NB4 (cell line): ENCODE measurements at regions not wholly inside any gene's neighbourhood (a gene's known extent, or its start where the extent isn't known, plus 50 kb on each side); places are given as distances from the start of the nearest gene placed in this dataset.

Experiments
- DNase-seq: peaks from one replicate; pipeline ENCODE4 v3.0.0; 2010; ENCODE audit warnings: low read depth
- H3K4me3 ChIP-seq: one replicate; pipeline ENCODE4 v1.5.1; 2011; ENCODE audit warnings: mild to moderate bottlenecking, low read depth, low read length, moderate library complexity
- MYC ChIP-seq: IDR thresholded peaks from 2 replicates; pipeline ENCODE4 v1.6.1; 2011; ENCODE audit warnings: low read depth, low read length
- POLR2A ChIP-seq: IDR thresholded peaks from 2 replicates; pipeline ENCODE4 v1.6.1; 2011; ENCODE audit warnings: mild to moderate bottlenecking; ENCODE audit not compliant: insufficient read length; ENCODE audit errors: extremely low read depth
- TF ChIP-seq, protein P1 (sequence below): IDR thresholded peaks from one replicate; pipeline ENCODE4 v1.5.1; 2012; ENCODE audit warnings: low read depth, low read length
- TF ChIP-seq, protein P2 (sequence below): IDR thresholded peaks from 2 replicates; pipeline ENCODE4 v1.6.1; 2011; ENCODE audit warnings: low read depth, low read length

DNA sequence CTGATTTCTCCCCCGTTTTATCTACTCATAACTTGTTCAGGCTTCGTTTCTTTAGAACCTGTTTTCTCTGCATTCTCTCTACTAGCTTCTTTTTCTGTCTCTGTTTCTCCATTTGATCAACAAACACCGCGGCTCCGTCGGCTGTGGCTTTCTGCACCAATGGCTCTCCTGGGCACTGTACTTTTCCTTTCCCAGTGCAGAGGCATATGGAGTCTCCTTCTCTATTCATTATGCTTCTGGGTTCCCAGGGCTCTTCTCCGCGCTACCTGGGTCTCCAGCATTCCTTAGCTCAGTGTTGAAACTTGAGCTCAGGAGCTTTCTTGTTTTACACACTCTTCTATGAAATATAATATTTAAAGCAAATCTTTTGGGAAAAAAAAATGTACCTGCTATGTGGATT lies 196.6 kb upstream of the SOX11 start:
- DNase-seq: no peak
- TF ChIP-seq MYC: no peak
- TF ChIP-seq, protein P1, sequence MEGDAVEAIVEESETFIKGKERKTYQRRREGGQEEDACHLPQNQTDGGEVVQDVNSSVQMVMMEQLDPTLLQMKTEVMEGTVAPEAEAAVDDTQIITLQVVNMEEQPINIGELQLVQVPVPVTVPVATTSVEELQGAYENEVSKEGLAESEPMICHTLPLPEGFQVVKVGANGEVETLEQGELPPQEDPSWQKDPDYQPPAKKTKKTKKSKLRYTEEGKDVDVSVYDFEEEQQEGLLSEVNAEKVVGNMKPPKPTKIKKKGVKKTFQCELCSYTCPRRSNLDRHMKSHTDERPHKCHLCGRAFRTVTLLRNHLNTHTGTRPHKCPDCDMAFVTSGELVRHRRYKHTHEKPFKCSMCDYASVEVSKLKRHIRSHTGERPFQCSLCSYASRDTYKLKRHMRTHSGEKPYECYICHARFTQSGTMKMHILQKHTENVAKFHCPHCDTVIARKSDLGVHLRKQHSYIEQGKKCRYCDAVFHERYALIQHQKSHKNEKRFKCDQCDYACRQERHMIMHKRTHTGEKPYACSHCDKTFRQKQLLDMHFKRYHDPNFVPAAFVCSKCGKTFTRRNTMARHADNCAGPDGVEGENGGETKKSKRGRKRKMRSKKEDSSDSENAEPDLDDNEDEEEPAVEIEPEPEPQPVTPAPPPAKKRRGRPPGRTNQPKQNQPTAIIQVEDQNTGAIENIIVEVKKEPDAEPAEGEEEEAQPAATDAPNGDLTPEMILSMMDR: no peak
- no peak overlapping the region for H3K4me3 ChIP-seq

DNA sequence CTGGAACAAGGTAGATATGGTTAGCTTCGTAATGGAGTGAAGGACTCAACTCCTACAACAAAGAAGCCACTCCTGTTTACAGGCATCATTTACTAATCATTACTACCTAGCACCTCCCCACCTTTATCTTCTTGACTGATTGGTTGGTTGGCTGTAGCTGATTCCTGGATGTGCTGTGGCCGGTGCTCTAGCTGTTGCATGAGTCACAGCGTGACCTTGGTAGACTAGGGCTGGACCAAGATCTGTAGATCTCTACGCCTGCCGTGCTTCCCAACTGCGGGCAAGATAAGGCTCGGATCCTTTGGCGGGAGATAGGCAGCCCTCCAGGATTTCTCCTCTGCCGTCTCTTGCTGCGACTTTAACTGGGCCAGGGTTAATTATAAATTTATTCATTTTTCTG lies 194.3 kb upstream of the SOX11 start:
- TF ChIP-seq, protein P1: no peak
- TF ChIP-seq, protein P2, sequence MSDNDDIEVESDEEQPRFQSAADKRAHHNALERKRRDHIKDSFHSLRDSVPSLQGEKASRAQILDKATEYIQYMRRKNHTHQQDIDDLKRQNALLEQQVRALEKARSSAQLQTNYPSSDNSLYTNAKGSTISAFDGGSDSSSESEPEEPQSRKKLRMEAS: no peak
- TF ChIP-seq POLR2A: no peak
- no peak for TF ChIP-seq MYC
- DNase-seq: no peak
- H3K4me3 ChIP-seq: no peak overlapping the region

DNA sequence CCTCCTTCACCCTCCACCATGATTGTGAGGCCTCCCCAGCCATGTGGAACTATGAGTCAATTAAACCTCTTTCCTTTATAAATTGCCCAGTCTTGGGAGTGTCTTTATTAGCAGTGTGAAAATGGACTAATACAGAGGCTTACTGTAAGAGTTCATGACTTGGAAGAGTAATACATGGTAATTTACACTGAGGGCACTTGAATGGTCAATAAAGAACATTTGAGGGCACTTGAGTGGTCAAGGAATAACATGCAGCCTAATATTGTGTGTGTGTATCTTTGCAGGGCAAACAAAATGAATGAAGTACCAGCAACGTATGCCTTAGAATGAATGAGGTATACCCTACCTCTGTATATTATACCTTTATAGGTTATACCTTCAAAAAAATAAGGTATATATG lies 190.4 kb upstream of the SOX11 start:
- TF ChIP-seq MYC (no peak), POLR2A (no peak)
- TF ChIP-seq, protein P2: no peak
- TF ChIP-seq, protein P1: no peak
- H3K4me3 ChIP-seq: no peak overlapping the region
- DNase-seq: no peak

DNA sequence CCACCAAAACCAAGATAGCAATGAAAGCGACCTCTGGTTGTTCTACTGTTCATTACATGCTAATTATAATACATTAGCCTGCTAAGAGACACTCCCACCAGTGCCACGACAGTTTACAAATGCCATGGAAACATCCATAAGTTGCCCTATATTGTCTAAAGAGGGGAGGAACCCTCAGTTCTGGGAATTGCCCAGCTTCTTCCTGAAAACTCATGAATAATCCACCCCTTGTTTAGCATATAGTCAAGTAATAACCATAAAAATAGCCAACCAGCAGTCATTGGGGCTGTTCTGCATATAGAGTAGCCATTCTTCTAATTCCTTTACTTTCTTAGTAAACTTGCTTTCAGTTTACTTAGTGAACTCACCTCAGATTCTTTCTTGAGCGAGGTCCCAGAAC lies 189.8 kb upstream of the SOX11 start:
- TF ChIP-seq, protein P1: no peak
- TF ChIP-seq POLR2A (no peak), MYC (no peak)
- TF ChIP-seq, protein P2: no peak
- DNase-seq: no peak
- no peak overlapping the region for H3K4me3 ChIP-seq

DNA sequence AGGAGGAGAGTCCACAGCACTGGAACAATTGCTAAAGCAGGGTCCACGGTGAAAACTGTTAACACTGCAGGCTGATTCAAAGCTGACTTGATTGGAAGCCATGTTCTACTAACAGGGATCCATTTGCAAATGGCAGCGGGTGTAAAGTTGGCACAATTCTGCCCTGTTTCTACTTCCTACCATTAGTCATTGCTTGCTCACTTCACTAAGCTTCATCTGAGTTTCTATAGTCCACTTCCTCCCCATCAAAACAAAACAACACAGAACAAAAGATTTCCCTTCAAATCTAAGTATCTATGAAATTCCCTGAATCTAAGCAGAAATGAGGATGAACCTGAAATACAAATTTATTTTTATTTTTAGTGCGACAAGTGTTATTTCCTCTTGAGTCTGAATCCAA lies 187.4 kb upstream of the SOX11 start:
- H3K4me3 ChIP-seq: no peak overlapping the region
- TF ChIP-seq, protein P2: no peak
- TF ChIP-seq, protein P1: no peak
- no peak for TF ChIP-seq MYC
- no peak for TF ChIP-seq POLR2A
- DNase-seq: no peak

DNA sequence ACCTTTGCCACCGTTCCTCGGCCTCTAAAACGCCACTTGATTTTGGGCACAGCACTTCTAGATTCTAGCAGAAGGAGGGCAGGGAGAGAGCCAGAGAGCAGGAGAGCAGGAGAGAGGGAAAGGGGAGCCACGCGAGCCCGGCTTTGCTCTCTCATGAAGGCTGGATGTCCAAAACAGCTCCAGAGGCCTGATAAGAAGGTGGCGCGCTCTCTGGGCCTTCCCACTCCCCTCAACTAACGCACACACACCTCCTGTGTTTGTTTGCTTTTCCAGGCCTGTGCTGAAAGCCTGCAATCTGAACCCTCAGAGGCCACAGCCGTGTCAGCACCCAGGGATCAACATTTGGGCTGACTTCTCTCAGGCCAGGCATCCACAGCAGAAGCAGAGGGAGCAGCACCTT lies 184.8 kb upstream of the SOX11 start:
- TF ChIP-seq, protein P1: no peak
- TF ChIP-seq, protein P2: no peak
- TF ChIP-seq POLR2A (no peak), MYC (no peak)
- DNase-seq: no peak
- no peak overlapping the region for H3K4me3 ChIP-seq
